Muscle of leg (tissue), 3 donors: ENCODE measurements at regions not wholly inside any gene's neighbourhood (a gene's known extent, or its start where the extent isn't known, plus 50 kb on each side); places are given as distances from the start of the nearest gene placed in this dataset.
A peak's percentile ranks its signal among the peaks of the same experiment; 100 is the strongest.

Source experiments
- DNase-seq: peaks from one replicate; pipeline ENCODE4 v3.0.0; 2013
- H3K27ac ChIP-seq: one replicate; pipeline ENCODE4 v1.5.1; 2013; ENCODE audit warnings: mild to moderate bottlenecking, low read length, control low read depth
- H3K27me3 ChIP-seq: one replicate; pipeline ENCODE4 v1.6.1; 2013; ENCODE audit warnings: low read length; ENCODE audit not compliant: control insufficient read depth, insufficient read depth
- H3K36me3 ChIP-seq: one replicate; pipeline ENCODE4 v1.6.1; 2013; ENCODE audit warnings: low read length; ENCODE audit not compliant: control insufficient read depth, insufficient read depth
- H3K4me1 ChIP-seq: one replicate; pipeline ENCODE4 v1.6.1; 2013; ENCODE audit warnings: low read length; ENCODE audit not compliant: control insufficient read depth, insufficient read depth
- H3K4me3 ChIP-seq: one replicate; pipeline ENCODE4 v1.5.1; 2013; ENCODE audit warnings: low read length, control low read depth
- H3K9me3 ChIP-seq: replicated peaks from 2 replicates; pipeline ENCODE4 v1.6.1; 2013; ENCODE audit warnings: low read depth, low read length; ENCODE audit not compliant: control insufficient read depth
- WGBS: methylation state at CpG from one replicate; pipeline ENCODE4 v1.1.5; 2013; ENCODE audit warnings: missing lambda C conversion rate; ENCODE audit not compliant: insufficient coverage; 5-methylcytosine and 5-hydroxymethylcytosine counted together

DNA sequence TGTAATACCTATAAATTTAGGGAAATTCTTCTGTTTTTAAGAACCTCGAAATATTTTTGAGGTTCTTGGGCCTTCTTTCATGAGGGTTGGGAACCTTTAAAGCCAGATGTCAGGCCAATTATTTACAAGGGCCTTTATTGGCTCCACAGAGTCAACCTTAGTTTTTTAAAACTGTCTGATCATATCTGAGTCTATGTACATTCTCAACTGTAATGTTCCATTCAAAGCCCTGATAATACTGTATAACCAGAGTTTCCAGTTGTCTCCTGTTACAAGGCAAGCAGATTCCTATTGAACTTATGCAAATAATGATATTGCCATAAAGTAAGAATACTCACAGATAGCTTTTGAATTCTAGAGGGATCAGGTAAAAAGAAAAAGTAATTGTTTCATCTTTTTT, 545.5 kb downstream of the EPM2A start:
- no CpG with 5 or more reads among the region's 1 CpG for WGBS
- H3K9me3 ChIP-seq, result no peaks in the 10 kb centered on the region
- DNase-seq, result no peak
- no peaks in the 10 kb centered on the region for H3K27me3 ChIP-seq
- no peaks in the 10 kb centered on the region for H3K36me3 ChIP-seq
- no peaks in the 10 kb centered on the region for H3K4me1 ChIP-seq
- H3K27ac ChIP-seq, result no peak overlapping the region
- H3K4me3 ChIP-seq, result no peak overlapping the region

DNA sequence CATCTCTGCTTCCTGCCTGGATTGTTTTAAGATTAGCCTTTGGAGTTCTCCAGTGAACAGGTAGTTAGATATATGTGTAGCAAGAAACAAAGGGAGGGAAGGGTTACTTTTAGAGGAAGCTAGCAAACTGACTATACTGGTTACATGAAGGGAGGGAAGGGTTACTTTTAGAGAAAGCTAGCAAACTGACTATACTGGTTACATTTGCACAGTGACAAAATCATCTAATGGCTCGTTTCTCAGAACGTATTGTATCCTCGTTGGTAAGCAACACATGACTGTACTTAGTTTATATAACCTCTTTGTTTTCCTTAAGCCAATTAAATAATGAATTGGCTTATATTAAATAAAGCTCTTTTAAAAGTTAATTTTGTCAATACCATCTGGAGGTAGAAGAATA, 540.9 kb downstream of the EPM2A start:
- H3K27me3 ChIP-seq, result no peaks in the 10 kb centered on the region
- no peaks in the 10 kb centered on the region for H3K4me1 ChIP-seq
- H3K4me3 ChIP-seq, result no peak overlapping the region
- no peaks in the 10 kb centered on the region for H3K36me3 ChIP-seq
- no peak overlapping the region for H3K27ac ChIP-seq
- no peak for DNase-seq
- WGBS, result no CpG with 5 or more reads among the region's 3 CpGs
- no peaks in the 10 kb centered on the region for H3K9me3 ChIP-seq

DNA sequence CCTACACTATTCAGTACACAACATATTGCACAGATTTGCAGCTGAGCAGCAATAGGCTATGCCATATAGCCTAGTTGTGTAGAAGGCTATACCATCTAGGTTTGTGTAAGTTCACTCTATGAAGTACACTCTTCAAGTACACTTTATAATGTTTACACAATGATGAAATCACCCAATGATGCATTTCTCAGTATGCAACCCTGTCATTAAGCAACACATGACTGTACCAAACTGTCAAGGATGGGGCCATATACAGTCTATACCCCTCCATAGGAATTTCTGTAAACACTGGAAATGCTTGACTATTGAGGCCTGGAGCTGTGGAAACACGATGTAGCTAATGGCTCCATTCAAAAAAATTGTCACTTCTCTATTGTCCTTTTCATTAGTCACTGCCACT, 535.4 kb downstream of the EPM2A start:
- no peak overlapping the region for H3K4me3 ChIP-seq
- WGBS, result no CpG with 5 or more reads among the region's 1 CpG
- H3K27me3 ChIP-seq, result no peaks in the 10 kb centered on the region
- no peaks in the 10 kb centered on the region for H3K36me3 ChIP-seq
- no peaks in the 10 kb centered on the region for H3K4me1 ChIP-seq
- H3K9me3 ChIP-seq, result no peaks in the 10 kb centered on the region
- H3K27ac ChIP-seq, result no peak overlapping the region
- no peak for DNase-seq

DNA sequence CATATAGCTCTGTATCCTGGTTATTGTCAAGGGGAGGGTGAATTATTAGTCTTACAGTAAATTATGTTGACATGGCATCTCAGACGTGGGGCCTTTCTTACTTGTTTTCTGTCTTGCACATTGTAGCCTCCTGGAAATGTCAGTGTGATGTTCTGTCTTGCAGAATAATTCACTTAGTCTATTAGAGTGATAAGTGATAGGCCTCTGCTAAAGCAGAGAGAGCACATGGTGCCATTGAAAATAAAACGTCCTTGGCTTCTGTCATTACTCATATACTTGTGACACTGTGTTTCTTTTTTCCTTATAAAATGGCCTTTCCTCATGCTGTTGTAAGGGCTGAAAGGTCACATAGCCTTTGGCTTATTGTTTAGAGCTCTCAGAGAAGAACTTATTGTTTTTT, 531.0 kb downstream of the EPM2A start:
- H3K9me3 ChIP-seq, result no peaks in the 10 kb centered on the region

DNA sequence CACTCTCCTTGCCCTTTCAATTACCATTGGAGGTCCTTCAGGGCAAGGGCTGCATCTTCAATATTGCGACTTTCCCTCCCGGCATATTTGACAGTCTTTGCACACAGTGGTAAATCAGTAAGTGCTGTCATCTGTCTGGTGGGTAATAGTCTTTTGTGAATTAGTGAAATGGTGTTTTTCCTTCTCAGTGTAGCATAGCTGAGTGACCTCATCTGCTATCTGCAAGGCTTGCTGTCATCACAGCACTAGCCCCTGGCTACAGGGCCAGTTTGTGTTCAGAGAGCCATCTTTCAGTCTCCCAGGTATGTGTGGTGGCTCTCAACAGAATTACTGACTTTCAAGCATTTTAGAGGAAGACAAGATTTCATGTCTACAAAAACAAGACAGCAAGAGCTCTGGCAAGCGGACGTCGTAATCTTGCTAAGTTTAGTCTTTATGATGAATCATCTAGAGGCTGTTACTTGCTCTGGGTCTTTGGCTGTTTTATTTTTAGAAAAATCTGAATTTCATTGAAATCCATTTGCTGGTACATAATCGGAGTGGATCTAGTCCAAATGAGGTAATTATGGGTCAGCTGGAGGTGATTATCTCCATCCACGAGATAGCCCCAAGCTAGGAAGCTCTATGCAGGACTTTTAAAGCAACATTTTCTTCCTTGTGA, 528.9 kb downstream of the EPM2A start:
- Histone ChIP-seq H3K36me3 (no peaks in the 10 kb centered on the region), H3K27me3 (no peaks in the 10 kb centered on the region), H3K27ac (peak overlapping the region; percentile 31), H3K4me1 (peaks cover 4% of the 10 kb centered on the region), H3K4me3 (no peak overlapping the region), H3K9me3 (no peaks in the 10 kb centered on the region)
- WGBS, result 41% methylated on average over 5 of the region's 7 CpGs
- DNase-seq, result peak; percentile 80

More for the DNA sequence above, 531.0 kb downstream of the EPM2A start:
- no peak for DNase-seq
- WGBS, result no CpG with 5 or more reads among the region's 2 CpGs
- H3K36me3 ChIP-seq, result no peaks in the 10 kb centered on the region
- peaks cover 4% of the 10 kb centered on the region for H3K4me1 ChIP-seq
- no peaks in the 10 kb centered on the region for H3K27me3 ChIP-seq
- H3K27ac ChIP-seq, result no peak overlapping the region
- H3K4me3 ChIP-seq, result no peak overlapping the region

DNA sequence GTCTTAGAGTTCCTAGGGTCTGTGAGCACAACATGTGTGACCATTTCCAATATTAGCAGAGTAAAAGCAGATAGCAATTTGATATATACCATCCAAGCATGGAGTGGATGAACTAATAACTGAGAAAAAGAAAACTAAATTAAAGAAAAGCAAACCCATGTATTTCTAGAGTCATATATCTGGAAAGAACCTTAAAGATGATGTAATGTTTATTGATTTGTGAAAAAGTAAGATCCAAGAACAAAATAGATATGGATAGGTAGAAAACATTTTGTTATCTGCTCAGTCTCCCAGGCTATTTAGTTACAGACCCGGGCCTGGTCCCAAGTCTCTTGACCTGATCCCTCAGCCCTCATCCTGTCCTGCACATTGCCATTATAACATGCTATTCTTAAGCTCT, 526.8 kb downstream of the EPM2A start:
- Histone ChIP-seq H3K9me3 (no peaks in the 10 kb centered on the region), H3K27me3 (no peaks in the 10 kb centered on the region), H3K36me3 (no peaks in the 10 kb centered on the region), H3K27ac (no peak overlapping the region), H3K4me1 (peaks cover 4% of the 10 kb centered on the region), H3K4me3 (no peak overlapping the region)
- DNase-seq, result peak; percentile 13
- no CpG with 5 or more reads among the region's 1 CpG for WGBS

DNA sequence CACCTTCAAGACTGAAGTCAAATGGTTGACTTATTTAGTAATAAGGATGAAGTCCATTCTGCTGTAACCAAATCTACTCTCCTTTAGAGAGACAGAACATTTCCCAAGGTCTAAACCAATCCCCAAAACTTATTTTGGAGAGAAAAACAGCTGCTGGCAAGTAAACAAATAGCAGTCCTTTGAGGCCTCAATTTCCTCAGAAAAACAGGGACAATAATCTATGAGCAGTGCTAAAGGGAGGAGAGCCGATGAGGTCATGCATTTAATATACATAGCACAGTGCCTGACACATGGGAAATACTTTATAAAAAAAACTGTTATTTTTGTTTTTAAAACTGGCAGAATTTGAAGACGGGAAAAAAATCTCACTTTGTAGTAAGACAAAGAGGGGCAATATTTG, 526.0 kb downstream of the EPM2A start:
- DNase-seq, result peak; percentile 76
- no peaks in the 10 kb centered on the region for H3K36me3 ChIP-seq

DNA sequence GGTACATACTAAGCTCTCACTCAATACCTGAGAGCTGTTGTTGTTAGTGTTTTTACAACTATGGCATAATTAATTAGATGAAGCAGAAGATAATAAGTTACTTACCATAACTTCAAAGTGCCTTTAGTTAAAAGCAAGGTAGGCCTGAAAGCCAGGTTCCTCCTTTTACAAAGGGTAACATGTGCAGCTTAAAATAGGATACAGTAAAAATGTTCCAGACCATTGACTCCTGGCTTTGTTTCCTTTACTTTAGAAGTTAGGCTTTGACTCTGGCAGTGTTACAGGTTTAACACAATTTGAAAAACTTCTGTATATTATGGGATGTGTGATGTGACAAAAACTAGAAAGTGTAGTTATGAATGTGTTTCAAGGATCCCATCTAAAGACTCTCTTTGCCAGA, 522.5 kb downstream of the EPM2A start:
- H3K4me1 ChIP-seq, result no peaks in the 10 kb centered on the region
- H3K4me3 ChIP-seq, result no peak overlapping the region
- no peaks in the 10 kb centered on the region for H3K36me3 ChIP-seq
- no peak overlapping the region for H3K27ac ChIP-seq
- no peaks in the 10 kb centered on the region for H3K9me3 ChIP-seq
- DNase-seq, result no peak
- H3K27me3 ChIP-seq, result no peaks in the 10 kb centered on the region

More for the DNA sequence above, 526.0 kb downstream of the EPM2A start:
- H3K4me3 ChIP-seq, result no peak overlapping the region
- no peaks in the 10 kb centered on the region for H3K9me3 ChIP-seq
- H3K27ac ChIP-seq, result no peak overlapping the region
- peaks cover 4% of the 10 kb centered on the region for H3K4me1 ChIP-seq
- no CpG with 5 or more reads among the region's 2 CpGs for WGBS
- H3K27me3 ChIP-seq, result no peaks in the 10 kb centered on the region

DNA sequence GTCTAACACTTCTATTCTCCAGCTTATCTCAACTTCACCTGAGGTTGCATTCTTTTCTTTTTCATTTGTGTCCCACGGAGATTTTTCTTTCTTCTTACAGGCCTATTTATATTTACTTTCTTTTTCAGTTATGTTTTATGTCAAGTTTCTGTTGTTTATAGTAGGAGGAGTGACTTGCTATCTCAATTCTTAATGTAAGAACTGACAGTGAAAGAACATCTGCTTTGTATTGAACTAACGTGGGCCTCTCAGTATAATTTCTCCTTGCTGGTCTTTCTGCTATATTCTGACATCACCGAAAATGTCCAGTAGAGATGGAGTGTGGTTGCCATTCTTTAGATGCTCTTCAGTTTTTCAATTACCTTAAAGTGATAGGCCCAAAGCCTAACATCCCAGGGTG, 521.7 kb downstream of the EPM2A start:
- Histone ChIP-seq H3K4me1 (no peaks in the 10 kb centered on the region), H3K27ac (no peak overlapping the region), H3K27me3 (no peaks in the 10 kb centered on the region), H3K4me3 (no peak overlapping the region), H3K36me3 (no peaks in the 10 kb centered on the region), H3K9me3 (no peaks in the 10 kb centered on the region)
- no peak for DNase-seq
- no CpG with 5 or more reads among the region's 3 CpGs for WGBS

DNA sequence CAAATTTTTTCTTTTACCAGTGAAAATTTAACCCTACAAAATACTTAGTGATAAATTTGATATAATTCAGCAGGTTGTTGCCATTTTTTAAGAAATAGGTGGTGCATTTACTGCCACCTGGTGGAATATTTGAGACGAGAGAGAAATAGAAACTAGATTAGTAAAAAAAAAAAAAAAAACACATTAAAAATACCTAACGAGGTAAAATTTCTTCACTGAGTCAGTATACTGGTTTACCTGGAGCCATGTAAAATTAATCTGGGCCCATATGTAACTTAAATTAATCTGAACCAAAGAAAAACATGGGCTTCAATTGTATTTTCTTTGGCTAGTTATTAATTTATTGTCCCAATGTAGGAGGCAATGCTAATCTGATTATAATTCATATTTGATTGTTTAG, 520.8 kb downstream of the EPM2A start:
- Histone ChIP-seq H3K4me3 (no peak overlapping the region), H3K9me3 (no peaks in the 10 kb centered on the region), H3K4me1 (no peaks in the 10 kb centered on the region), H3K27me3 (no peaks in the 10 kb centered on the region), H3K27ac (no peak overlapping the region), H3K36me3 (no peaks in the 10 kb centered on the region)
- peak; percentile 64 for DNase-seq
- no CpG with 5 or more reads among the region's 2 CpGs for WGBS

DNA sequence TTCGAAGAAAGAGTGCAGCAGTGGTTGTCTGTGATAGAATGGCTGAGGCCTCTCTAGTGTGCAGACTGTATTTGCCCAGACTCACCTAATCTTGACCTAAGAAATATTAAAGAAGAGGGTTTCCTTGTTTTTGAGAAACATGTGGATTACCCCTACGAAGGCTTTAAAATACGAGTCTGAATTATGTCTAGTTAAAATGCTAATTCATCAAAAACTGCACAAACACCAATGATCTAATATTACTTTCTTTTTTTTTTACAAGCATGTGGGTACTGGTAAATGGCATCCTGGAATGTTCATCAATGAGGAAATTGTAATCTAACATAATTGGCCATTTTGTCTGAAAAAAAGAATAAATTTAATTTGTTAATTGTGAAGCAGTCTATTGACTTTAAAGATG, 510.9 kb downstream of the EPM2A start:
- H3K4me1 ChIP-seq, result no peaks in the 10 kb centered on the region
- H3K36me3 ChIP-seq, result no peaks in the 10 kb centered on the region
- no peak overlapping the region for H3K4me3 ChIP-seq
- WGBS, result no CpG with 5 or more reads among the region's 3 CpGs
- H3K9me3 ChIP-seq, result no peaks in the 10 kb centered on the region
- H3K27ac ChIP-seq, result no peak overlapping the region
- no peak for DNase-seq
- H3K27me3 ChIP-seq, result no peaks in the 10 kb centered on the region
